Heart right ventricle (tissue), 16 donors: ENCODE measurements at regions not wholly inside any gene's neighbourhood (a gene's known extent, or its start where the extent isn't known, plus 50 kb on each side); places are given as distances from the start of the nearest gene placed in this dataset.

ENCODE experiments used
- ATAC-seq, 8 donors: fragments of 200-7000 bp; cut with Tn5 transposase; one replicate each; pipeline ENCODE4 v1.9.1; 2020; ENCODE audit warnings: mild to moderate bottlenecking in 8 of 8, moderate library complexity in 8 of 8, moderate number of reproducible peaks in 1 of 8
- DNase-seq, 2 donors: peaks; one replicate each; pipeline ENCODE4 v3.0.0-alpha.2; 2020
- H3K27ac ChIP-seq, 10 donors: fragments of 200-600 bp; sonication (generic) in 2 of 10; one replicate each; pipeline versions ENCODE4 v1.5.0 to v1.8.0; 2020 to 2022; ENCODE audit warnings: mild to moderate bottlenecking in 3 of 10
- H3K27me3 ChIP-seq, 7 donors: fragments of 200-600 bp; one replicate each; pipeline ENCODE4 v1.8.0; 2021 to 2022; ENCODE audit warnings: mild to moderate bottlenecking in 2 of 7
- H3K36me3 ChIP-seq, 9 donors: fragments of 200-600 bp; sonication (generic) in 1 of 9; one replicate each; pipeline versions ENCODE4 v1.5.0 to v1.8.0; 2020 to 2022; ENCODE audit warnings: mild to moderate bottlenecking in 2 of 9
- H3K4me1 ChIP-seq, 9 donors: fragments of 200-600 bp; sonication (generic) in 1 of 9; one replicate each; pipeline versions ENCODE4 v1.5.0 to v1.8.0; 2020 to 2022; ENCODE audit warnings: mild to moderate bottlenecking in 4 of 9
- H3K4me3 ChIP-seq, 10 donors: fragments of 200-600 bp; sonication (generic) in 2 of 10; one replicate each; pipeline versions ENCODE4 v1.5.0 to v1.8.0; 2020 to 2022; ENCODE audit warnings: mild to moderate bottlenecking in 7 of 10, moderate library complexity in 2 of 10
- H3K9me3 ChIP-seq, 11 donors: fragments of 200-600 bp in 10 of 11; sonication (generic) in 2 of 11; one replicate each; pipeline versions ENCODE4 v1.5.0 to v1.8.0; 2013 to 2022; ENCODE audit warnings: mild to moderate bottlenecking in 2 of 11, control low read depth in 1 of 11, moderate library complexity in 1 of 11
- CTCF ChIP-seq, 9 donors: fragments of 200-600 bp; sonication (generic) in 2 of 9; IDR thresholded peaks; one replicate each; pipeline versions ENCODE4 v1.5.0 to v1.8.0; 2021 to 2022; ENCODE audit warnings: antibody characterized with exemption in 9 of 9, mild to moderate bottlenecking in 5 of 9, moderate library complexity in 1 of 9
- WGBS, 2 donors: extraction: QIAGEN DNeasy Blood & Tissue Kit; methylation state at CpG; one replicate each; pipeline ENCODE4 v1.1.7; 2013; ENCODE audit warnings: inconsistent platforms in 1 of 2; 5-methylcytosine and 5-hydroxymethylcytosine counted together
- intact Hi-C, 10 donors: fragments of 100-400 bp; cut with DNase I; formaldehyde crosslinking; loops; one replicate each; pipeline versions ENCODE4 v1.11.1 to v1.14.2; 2022
- donor health status: Arrhythmogenic right ventricular cardiomyopathy.
- donor health status: ischemic (EF 13 %, LVEDD 7.1; RV severe dilation, severe dysfunction).
- donor health status: healthy with polysubstance abuse.
- donor health status: DM: no; HTN: yes; CAD: no.
- donor health status: DM: no; HTN: no; CAD: no.
- donor health status: ischemic (EF 25% LVEDD 6.9; RV normal size, moderate dysfunction).
- donor health status: ischemic (EF 25% LVEDD 5.7; RV mildly dilated, moderate dysfunction).
- donor health status: healthy.
- donor health status: DM: yes; HTN: yes; CAD: no.
- donor health status: Ischemic cardiomyopathy.
- donor health status: ischemic (EF 35%, LVEDD 5.7; RV mildly dilated, moderate dysfunction).
- donor health status: nonischemic (EF 11% LVEDD 7.7; RV severe dilation, severe dysfunction).
- donor health status: DM: yes; HTN: yes; CAD: no.
- donor health status: PGD.
- donor health status: ischemic (EF 29% LVEDD 5.4; RV normal size, mild dysfunction).
- donor health status: nonischemic (EF 23%, LVEDD 6.1; RV moderate dilation, normal function).

- no peaks in the 10 kb centered on the region for H3K9me3 ChIP-seq
- ATAC-seq (peak in 5 of 8 donors; percentile 45 to 80 (median 73)), DNase-seq (no peak)
- no peak overlapping the region for H3K4me3 ChIP-seq
- WGBS, 2 donors: 53 to 68% methylated on average over 4 of the region's 4 CpGs
- intact Hi-C loops: no loop called here
- no peak for TF ChIP-seq CTCF (IDR thresholded peaks at IDR 0.05)
- H3K27ac ChIP-seq: no peak overlapping the region
- H3K4me1 ChIP-seq: peaks cover 0 to 8% (median 0%) of the 10 kb centered on the region in 9 donors
- no peaks in the 10 kb centered on the region for H3K36me3 ChIP-seq
- H3K27me3 ChIP-seq: peaks cover 0 to 5% (median 0%) of the 10 kb centered on the region in 7 donors
Measured at GRCh38 chr2:16739778-16740581, 74.3 kb upstream of the CYRIA start.

GRCh38 chr2:16738361-16739225 lies 73.0 kb upstream of the CYRIA start:
- Histone ChIP-seq H3K9me3 (no peaks in the 10 kb centered on the region), H3K27me3 (peaks cover 0 to 6% (median 0%) of the 10 kb centered on the region in 7 donors), H3K27ac (no peak overlapping the region), H3K36me3 (no peaks in the 10 kb centered on the region), H3K4me1 (peaks cover 0 to 8% (median 0%) of the 10 kb centered on the region in 9 donors), H3K4me3 (no peak overlapping the region)
- DNase-seq: no peak
- TF ChIP-seq CTCF (IDR thresholded peaks at IDR 0.05): no peak
- intact Hi-C loops: no loop called here
- ATAC-seq: no peak
- WGBS, 2 donors: 81 to 83% methylated on average over 6 of the region's 6 CpGs

GRCh38 chr2:16737812-16738211 lies 72.2 kb upstream of the CYRIA start:
- Histone ChIP-seq H3K36me3 (no peaks in the 10 kb centered on the region), H3K27ac (no peak overlapping the region), H3K9me3 (no peaks in the 10 kb centered on the region), H3K27me3 (peaks cover 0 to 9% (median 0%) of the 10 kb centered on the region in 7 donors), H3K4me3 (no peak overlapping the region), H3K4me1 (peaks cover 0 to 8% (median 0%) of the 10 kb centered on the region in 9 donors)
- intact Hi-C loops: no loop called here
- DNase-seq: no peak
- ATAC-seq: no peak
- 83 to 85% methylated on average over 1 of the region's 1 CpG for WGBS, 2 donors
- no peak for TF ChIP-seq CTCF (IDR thresholded peaks at IDR 0.05)

- Histone ChIP-seq H3K4me1 (peaks cover 0 to 8% (median 0%) of the 10 kb centered on the region in 9 donors), H3K27ac (no peak overlapping the region), H3K27me3 (peaks cover 0 to 9% (median 0%) of the 10 kb centered on the region in 7 donors), H3K4me3 (no peak overlapping the region), H3K36me3 (no peaks in the 10 kb centered on the region), H3K9me3 (no peaks in the 10 kb centered on the region)
- intact Hi-C loops: no loop called here
- no peak for ATAC-seq
- no peak for TF ChIP-seq CTCF (IDR thresholded peaks at IDR 0.05)
- no peak for DNase-seq
- whole genome bisulfite sequencing, 2 donors: 90 to 96% methylated on average over 2 of the region's 2 CpGs
Measured at GRCh38 chr2:16736633-16737032, 71.0 kb upstream of the CYRIA start.
